Prostate gland (tissue), 2 donors: ENCODE measurements at regions not wholly inside any gene's neighbourhood (a gene's known extent, or its start where the extent isn't known, plus 50 kb on each side); places are given as distances from the start of the nearest gene placed in this dataset.
"Not testable (repeated sequence)": the region's sequence is repeated elsewhere in the genome, so short reads cannot be mapped to it uniquely, and the experiment has no call there.

Experiments
- DNase-seq: peaks from one replicate; pipeline ENCODE4 v3.0.0-alpha.2; 2019; ENCODE audit warnings: low spot score
- H3K27ac ChIP-seq, 2 donors: fragments of 200-600 bp; sonication (generic); 2 replicates each; pipeline ENCODE4 v1.5.1; 2017 to 2019
- H3K27me3 ChIP-seq: fragments of 200-600 bp; sonication (generic); replicated peaks from 2 replicates; pipeline ENCODE4 v1.5.1; 2019; ENCODE audit not compliant: insufficient read depth
- H3K36me3 ChIP-seq, 2 donors: fragments of 200-600 bp; sonication (generic); 1 replicate in 1 of 2; 2 replicates in 1 of 2; pipeline versions ENCODE4 v1.5.1 to v1.8.1; 2017 to 2019
- H3K4me1 ChIP-seq: fragments of 200-600 bp; sonication (generic); replicated peaks from 2 replicates; pipeline ENCODE4 v1.5.1; 2019
- H3K4me3 ChIP-seq, 2 donors: fragments of 200-600 bp; sonication (generic); 2 replicates each; pipeline ENCODE4 v1.5.1; 2017 to 2019
- H3K9me3 ChIP-seq: fragments of 200-600 bp; sonication (generic); 2 replicates; pipeline ENCODE4 v1.5.1; 2017
- POLR2A ChIP-seq: fragments of 450-650 bp; IDR thresholded peaks from one replicate; pipeline ENCODE4 v1.6.1; 2016; ENCODE audit warnings: antibody characterized with exemption, mild to moderate bottlenecking
- POLR2AphosphoS5 ChIP-seq: sonication (generic); formaldehyde crosslinking; IDR thresholded peaks from one replicate; pipeline ENCODE4 v1.6.1; 2017; ENCODE audit warnings: antibody characterized with exemption
- WGBS: methylation state at CpG from one replicate; pipeline ENCODE4 v1.1.5; 2018; 5-methylcytosine and 5-hydroxymethylcytosine counted together
- intact Hi-C: fragments of 100-400 bp; cut with DNase I; formaldehyde crosslinking; loops from one replicate; pipeline ENCODE4 v1.14.2; 2022
- TF ChIP-seq, protein P1 (sequence below), 4 experiments: fragments of 200-600 bp in 2 of 4; fragments of 450-650 bp in 2 of 4; sonication (generic) in 2 of 4; IDR thresholded peaks; 1 replicate in 3 of 4; 2 replicates in 1 of 4; pipeline ENCODE4 v1.5.1; 2016 to 2019; ENCODE audit warnings: antibody characterized with exemption in 4 of 4, mild to moderate bottlenecking in 2 of 4, moderate library complexity in 2 of 4

DNA sequence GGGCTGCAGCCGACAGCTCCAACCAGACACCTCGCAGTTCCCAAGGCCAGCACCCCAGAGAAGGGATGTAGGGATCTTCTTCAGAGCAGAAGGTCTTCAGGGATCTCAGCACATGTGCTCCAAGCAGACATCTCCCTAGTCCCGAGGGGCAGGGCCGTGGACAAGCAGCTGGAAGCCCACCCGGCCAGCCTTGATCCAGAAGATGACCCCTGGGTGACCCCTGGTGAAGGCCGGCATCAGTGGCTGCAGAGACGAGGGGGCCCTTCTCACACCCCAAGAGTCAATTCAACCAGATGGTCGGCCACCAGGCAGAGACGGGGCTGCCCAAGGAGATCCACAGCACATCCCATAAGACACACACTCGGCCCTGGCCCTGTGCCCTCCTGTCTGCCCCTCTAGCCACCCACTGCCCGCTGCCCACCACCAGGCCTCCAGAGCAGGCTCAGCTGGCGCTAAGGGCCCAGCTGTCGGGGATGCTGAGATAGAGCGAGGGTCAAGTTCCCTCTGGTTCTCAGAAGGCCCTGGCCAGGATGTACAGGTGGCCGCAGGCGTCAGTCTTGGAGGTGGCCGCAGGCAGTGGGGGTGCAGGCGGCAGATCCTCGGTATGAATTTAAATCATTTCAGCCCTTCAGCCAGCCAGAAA is 168.3 kb downstream of the BRD1 start:
- H3K27ac ChIP-seq = no peak overlapping the region
- no peak for DNase-seq

DNA sequence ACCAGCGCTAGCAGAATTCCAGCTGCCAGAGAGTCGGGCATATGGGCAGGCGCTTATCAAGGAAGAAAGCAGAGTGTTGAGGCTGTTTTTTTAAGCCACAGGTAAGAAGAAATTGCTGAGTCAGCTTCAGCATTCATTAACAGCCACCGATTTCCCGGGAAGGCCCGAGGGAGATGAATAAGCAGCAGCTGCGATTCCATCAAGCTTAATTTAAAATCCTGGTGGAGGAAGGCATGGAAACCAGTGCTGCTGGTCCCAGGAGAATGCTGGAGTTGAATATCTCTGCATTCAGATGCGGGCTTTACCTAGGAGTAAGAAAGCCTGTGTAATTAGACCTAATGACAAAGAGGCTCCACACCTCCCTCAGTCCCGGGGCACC is 168.8 kb downstream of the BRD1 start:
- H3K27ac ChIP-seq = no peak overlapping the region
- H3K4me3 ChIP-seq = no peak overlapping the region
- no peaks in the 10 kb centered on the region for H3K4me1 ChIP-seq
- H3K36me3 ChIP-seq = no peaks in the 10 kb centered on the region
- WGBS = 33% methylated on average over 9 of the region's 9 CpGs
- no peak for DNase-seq
- TF ChIP-seq POLR2AphosphoS5 (no peak), POLR2A (no peak)
- TF ChIP-seq, protein P1, sequence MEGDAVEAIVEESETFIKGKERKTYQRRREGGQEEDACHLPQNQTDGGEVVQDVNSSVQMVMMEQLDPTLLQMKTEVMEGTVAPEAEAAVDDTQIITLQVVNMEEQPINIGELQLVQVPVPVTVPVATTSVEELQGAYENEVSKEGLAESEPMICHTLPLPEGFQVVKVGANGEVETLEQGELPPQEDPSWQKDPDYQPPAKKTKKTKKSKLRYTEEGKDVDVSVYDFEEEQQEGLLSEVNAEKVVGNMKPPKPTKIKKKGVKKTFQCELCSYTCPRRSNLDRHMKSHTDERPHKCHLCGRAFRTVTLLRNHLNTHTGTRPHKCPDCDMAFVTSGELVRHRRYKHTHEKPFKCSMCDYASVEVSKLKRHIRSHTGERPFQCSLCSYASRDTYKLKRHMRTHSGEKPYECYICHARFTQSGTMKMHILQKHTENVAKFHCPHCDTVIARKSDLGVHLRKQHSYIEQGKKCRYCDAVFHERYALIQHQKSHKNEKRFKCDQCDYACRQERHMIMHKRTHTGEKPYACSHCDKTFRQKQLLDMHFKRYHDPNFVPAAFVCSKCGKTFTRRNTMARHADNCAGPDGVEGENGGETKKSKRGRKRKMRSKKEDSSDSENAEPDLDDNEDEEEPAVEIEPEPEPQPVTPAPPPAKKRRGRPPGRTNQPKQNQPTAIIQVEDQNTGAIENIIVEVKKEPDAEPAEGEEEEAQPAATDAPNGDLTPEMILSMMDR (IDR thresholded peaks at IDR 0.05) = no peak
- intact Hi-C loops = no loop called here
- H3K27me3 ChIP-seq = peaks cover 15% of the 10 kb centered on the region
- no peaks in the 10 kb centered on the region for H3K9me3 ChIP-seq

More for the DNA sequence above, 168.3 kb downstream of the BRD1 start:
- H3K27me3 ChIP-seq = peaks cover 18% of the 10 kb centered on the region
- H3K4me1 ChIP-seq = no peaks in the 10 kb centered on the region
- H3K4me3 ChIP-seq = no peak overlapping the region
- no peaks in the 10 kb centered on the region for H3K9me3 ChIP-seq
- intact Hi-C loops = no loop called here
- TF ChIP-seq POLR2AphosphoS5 (no peak), POLR2A (no peak)
- TF ChIP-seq, protein P1 (IDR thresholded peaks at IDR 0.05) = no peak
- 86% methylated on average over 19 of the region's 19 CpGs for WGBS
- H3K36me3 ChIP-seq = no peaks in the 10 kb centered on the region

DNA sequence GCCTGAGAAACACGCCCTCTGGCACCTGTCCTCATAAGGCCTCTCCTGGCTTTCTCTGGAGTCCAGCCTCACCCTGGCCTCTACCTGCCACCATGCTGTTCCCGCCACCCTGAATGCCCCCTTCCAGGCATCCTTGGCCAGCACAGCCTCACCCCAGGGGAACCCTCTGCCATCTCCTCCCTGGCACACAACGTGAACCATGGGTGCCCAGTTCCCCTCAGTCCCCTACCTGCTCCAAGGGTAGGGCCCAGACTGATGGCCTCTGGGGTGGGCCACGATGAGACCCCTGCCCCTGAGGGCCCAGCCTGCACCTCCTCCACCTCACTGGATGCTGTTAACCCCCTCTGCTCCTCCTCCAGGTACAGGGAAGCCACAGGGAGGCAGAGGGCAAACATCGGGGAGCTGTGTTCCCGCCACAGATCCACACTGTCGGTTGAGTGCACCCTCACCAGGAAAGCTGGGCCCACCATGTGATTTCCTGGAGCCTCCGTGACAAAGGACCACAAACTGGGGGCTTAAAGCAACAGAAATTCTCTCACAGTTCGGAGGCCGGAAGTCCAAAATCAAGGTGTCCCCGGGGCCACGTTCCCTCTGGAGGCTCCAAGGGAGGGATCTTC is 169.6 kb downstream of the BRD1 start:
- Histone ChIP-seq H3K36me3 (no peaks in the 10 kb centered on the region), H3K27ac (no peak overlapping the region), H3K4me1 (no peaks in the 10 kb centered on the region), H3K27me3 (peaks cover 12% of the 10 kb centered on the region), H3K4me3 (no peak overlapping the region), H3K9me3 (no peaks in the 10 kb centered on the region)
- intact Hi-C loops = no loop called here
- 77% methylated on average over 12 of the region's 12 CpGs for WGBS
- no peak for DNase-seq
- no peak for TF ChIP-seq POLR2A
- TF ChIP-seq, protein P1 (IDR thresholded peaks at IDR 0.05) = no peak
- no peak for TF ChIP-seq POLR2AphosphoS5

DNA sequence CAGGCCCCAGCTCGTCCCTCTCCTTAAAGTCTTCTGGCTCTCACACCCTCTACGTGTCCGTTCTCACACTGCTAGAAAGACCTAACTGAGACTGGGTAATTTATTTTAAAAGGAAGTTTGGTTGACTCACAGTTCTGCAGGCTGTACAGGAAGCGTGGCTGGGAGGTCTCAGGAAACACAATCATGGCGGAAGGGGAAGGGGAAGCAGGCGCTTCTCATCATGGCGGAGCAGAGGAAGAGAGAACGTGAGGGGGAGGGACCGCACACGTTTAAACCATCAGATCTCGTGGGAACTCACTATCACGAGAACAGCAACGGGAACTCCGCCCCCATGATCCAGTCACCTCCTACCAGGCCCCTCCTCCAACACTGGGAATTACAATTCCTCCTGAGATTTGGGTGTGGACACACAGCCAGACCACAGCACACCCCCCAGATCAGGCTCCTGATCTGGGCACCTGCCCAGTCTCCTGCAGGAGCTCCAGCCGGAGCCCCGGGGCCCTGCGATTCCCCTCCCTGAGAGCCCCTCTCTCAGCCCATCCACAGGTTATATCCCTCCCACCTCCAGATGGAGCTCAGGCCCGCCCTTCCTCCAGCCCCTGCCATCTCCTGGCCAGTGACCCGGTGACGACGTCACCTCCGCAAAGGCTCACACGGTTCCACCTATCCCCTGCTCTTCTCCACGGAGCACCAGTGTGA is 170.2 kb downstream of the BRD1 start:
- WGBS = 75% methylated on average over 24 of the region's 24 CpGs
- peak; percentile 14 for DNase-seq
- peak overlapping the region in 1 of 2 donors; percentile 25 for H3K27ac ChIP-seq
- peaks cover 12% of the 10 kb centered on the region for H3K27me3 ChIP-seq
- H3K9me3 ChIP-seq = no peaks in the 10 kb centered on the region
- TF ChIP-seq POLR2AphosphoS5 (no peak), POLR2A (no peak)
- TF ChIP-seq, protein P1 (IDR thresholded peaks at IDR 0.05) = no peak
- intact Hi-C loops = no loop called here
- peak overlapping the region; percentile 10 to 12 for H3K4me3 ChIP-seq
- H3K36me3 ChIP-seq = no peaks in the 10 kb centered on the region
- no peaks in the 10 kb centered on the region for H3K4me1 ChIP-seq

DNA sequence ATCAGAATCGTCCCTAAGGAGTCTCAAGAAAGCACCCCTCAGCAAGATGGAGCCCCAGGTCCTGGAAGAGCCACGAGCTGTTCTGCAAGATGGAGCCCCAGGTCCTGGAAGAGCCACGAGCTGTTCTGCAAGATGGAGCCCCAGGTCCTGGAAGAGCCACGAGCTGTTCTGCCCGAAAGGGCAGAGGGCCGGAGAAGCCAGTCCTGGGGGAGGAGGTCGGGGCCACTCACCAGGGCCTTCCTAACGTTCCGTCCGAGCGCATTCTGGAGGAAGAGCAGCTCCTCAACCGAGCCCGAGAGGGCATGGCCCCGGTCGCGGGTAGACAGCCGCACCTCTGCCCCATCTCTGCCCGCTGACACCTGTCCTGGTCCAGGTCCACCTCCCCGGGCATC is 170.8 kb downstream of the BRD1 start:
- intact Hi-C loops, H3K9me3 ChIP-seq, H3K36me3 ChIP-seq, DNase-seq, H3K4me1 ChIP-seq: not testable (repeated sequence)
- H3K4me3 ChIP-seq = peak overlapping the region; percentile 10 to 12
- 80% methylated on average over 19 of the region's 19 CpGs for WGBS
- H3K27me3 ChIP-seq = peaks cover 12% of the 10 kb centered on the region
- peak overlapping the region in 1 of 2 donors; percentile 25 for H3K27ac ChIP-seq
